ENCODE measurements at regions not wholly inside any gene's neighbourhood (a gene's known extent, or its start where the extent isn't known, plus 50 kb on each side); places are given as distances from the start of the nearest gene placed in this dataset.

DNA sequence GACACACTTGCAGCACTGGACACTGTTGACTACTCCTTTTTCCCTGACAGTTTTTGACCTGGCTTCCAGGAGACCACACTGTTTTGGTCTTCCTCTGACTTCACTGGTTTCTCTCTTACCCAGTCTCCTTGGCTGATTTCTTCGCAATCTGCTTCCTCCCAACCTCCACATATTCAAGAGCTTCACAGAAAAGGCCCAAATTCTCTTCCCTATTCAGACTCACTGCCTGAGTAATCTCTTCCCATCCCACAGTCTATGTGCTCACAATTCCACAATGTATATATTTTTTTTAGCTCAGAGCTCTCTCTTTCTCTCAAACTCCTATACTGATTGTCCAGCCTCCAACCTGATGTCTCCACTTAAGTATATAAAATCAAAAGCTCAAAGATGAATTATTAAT lies 115.4 kb downstream of the SINHCAF start:
- TF ChIP-seq, protein P1, sequence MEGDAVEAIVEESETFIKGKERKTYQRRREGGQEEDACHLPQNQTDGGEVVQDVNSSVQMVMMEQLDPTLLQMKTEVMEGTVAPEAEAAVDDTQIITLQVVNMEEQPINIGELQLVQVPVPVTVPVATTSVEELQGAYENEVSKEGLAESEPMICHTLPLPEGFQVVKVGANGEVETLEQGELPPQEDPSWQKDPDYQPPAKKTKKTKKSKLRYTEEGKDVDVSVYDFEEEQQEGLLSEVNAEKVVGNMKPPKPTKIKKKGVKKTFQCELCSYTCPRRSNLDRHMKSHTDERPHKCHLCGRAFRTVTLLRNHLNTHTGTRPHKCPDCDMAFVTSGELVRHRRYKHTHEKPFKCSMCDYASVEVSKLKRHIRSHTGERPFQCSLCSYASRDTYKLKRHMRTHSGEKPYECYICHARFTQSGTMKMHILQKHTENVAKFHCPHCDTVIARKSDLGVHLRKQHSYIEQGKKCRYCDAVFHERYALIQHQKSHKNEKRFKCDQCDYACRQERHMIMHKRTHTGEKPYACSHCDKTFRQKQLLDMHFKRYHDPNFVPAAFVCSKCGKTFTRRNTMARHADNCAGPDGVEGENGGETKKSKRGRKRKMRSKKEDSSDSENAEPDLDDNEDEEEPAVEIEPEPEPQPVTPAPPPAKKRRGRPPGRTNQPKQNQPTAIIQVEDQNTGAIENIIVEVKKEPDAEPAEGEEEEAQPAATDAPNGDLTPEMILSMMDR (conservative IDR thresholded peaks at IDR 0.05) = no peak
- no peak for TF ChIP-seq EZH2 (IDR thresholded peaks at IDR 0.05; ENCODE audit: low read depth)

All from PC-9 (cell line).